ENCODE measurements at regions not wholly inside any gene's neighbourhood (a gene's known extent, or its start where the extent isn't known, plus 50 kb on each side); places are given as distances from the start of the nearest gene placed in this dataset.
"Not testable (repeated sequence)": the region's sequence is repeated elsewhere in the genome, so short reads cannot be mapped to it uniquely, and the experiment has no call there.

- no peak for DNase-seq
Observed at GRCh38 chr2:10183146-10183675, 60.7 kb downstream of the RRM2 start.

GRCh38 chr2:10184421-10184820, 61.9 kb downstream of the RRM2 start:
- no peak for DNase-seq

DNA sequence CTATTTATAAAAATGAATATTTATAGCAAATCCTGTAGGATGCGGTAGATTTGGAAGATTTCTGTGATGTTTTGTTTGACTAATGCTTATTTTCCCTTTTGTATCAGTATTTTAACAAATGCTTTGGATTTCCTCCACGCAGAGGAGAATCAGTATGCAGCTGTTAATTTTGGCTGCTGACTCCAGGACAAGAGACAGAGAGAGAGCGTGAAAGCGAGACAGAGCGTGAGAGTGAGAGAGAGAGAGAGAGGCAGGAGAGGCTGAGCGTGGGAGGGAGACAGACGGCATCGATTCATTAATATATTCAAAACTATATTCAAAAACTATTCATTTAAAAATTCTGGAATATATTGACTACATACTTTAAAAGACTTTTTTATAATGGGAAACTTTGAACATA, 62.5 kb downstream of the RRM2 start:
- no peak for DNase-seq

- no peak for DNase-seq
Observed at GRCh38 chr2:10185755-10186154, 63.2 kb downstream of the RRM2 start.

- DNase-seq, result no peak
Observed at GRCh38 chr2:10186868-10187535, 64.5 kb downstream of the RRM2 start.

GRCh38 chr2:10187661-10188060, 65.1 kb downstream of the RRM2 start:
- no peak for DNase-seq

- DNase-seq, result peak; percentile 34
Observed at GRCh38 chr2:10188211-10188610, 65.7 kb downstream of the RRM2 start.

DNA sequence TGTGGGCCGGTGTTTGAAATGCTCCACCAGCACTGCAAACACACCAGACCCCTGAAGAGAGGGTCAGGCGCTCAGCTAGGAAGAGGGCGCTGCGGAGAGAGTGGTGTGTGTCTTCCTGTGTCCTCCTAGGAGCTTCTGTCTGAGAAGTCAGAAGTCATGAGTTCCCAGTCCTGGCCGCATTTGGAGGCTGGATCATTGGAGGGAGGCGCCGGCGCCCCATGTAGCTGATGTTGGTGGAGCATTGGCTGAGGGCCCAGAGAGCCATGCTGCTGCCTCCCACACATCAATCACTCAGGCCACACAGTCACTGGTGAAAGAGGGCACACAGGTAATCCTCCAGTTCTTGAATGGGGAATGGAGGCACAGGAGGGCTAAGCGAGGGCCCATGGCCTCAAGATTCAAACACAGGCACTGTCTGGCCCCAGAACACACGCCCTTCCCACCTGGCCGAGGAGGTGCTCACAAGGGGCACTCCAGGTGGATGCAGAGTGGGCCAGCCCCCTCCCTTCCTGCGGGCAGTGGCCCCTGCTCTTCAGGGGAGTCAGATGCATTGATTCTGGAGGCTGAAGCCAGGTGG, 66.3 kb downstream of the RRM2 start:
- no peak for DNase-seq

GRCh38 chr2:10190255-10190654, 67.7 kb downstream of the RRM2 start:
- no peak for DNase-seq

DNA sequence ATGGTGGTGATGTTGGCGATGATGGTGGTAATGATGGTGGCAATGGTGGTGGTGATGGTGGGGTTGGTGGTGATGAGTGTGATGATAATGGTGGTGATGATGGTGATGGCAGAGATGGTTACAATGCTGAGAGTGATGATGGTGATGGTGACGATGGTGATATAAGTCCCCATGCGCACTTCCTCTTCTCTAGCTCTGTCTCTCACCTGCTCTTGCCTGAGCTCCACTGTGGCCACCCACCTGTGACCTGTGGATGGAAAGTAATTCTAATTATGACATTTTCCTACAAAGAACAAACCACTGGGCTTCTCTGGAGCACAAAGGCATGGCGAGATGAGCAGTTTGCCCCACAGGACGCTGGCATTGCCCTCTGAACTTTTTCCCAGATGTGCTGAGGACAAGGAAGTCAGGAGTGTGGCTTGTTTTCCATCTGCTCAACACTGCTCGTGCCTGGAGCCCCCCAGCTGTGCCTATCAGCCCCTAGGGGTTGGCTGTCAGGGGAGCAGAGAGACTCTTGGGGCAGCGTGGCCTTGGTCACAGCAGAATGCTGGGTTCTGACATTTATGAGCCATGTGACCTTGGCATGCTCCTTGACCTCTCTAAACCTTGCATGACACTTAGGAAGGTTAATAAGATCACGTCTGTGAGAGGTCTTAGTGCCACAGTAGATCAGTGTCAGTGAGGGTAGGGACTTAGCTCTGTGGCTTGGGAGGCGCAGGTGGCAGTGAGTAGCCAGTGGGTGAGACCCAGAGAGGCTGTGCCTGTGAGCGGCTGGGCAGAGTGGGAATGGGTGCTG, 68.4 kb downstream of the RRM2 start:
- DNase-seq, result no peak

DNA sequence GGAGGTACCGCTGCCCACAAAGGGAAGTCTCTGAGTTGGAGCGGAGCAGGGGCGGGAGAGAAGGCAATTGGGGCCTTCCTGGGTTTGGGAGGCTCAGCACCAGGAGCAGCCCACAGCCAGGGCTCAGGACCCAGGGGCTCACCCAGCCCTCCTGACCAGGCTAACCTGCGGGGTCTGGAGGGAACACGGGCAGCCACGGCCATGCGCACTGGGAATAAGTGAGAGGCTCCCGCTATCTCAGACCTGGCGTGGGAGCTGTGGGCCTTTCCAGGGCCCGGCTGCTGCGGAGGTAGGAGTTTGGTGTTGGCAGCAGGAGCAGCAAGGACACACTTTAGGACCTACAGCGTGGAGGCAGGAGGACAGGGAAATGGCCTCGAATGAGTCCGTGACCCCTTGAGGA, 69.0 kb downstream of the RRM2 start:
- DNase-seq, result no peak

DNA sequence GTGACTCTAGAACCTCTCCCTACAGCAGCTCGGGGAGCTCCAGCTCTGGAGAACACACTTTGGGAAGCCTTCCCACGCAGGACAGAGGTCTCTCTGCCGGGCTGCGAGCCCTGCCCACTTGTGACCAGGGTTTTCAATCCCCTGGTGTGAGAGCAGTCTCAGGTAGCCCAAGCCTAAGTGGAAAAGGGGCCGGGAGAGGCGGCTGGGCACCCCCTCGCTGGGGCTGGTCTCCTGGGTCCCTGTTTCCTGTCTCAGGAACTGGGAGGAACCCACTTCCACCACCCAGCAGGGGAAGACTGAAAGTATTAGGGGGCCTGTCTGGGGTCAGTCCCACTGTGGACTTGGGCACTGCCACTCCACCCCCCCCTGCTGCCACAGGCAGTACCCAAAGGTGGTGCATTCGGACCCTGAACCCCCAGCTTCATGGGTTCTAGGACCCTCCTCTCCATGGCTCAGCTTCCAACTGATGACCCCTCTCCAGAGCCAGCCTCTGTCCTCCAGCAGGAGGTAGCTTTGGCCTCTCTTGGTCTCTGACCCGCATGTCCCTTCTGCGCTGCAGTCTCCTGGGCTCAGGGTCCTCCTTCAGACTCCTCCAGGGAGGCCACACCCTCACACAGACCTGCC, 70.0 kb downstream of the RRM2 start:
- no peak for DNase-seq

GRCh38 chr2:10193276-10193795, 70.8 kb downstream of the RRM2 start:
- no peak for DNase-seq

- peak; percentile 24 for DNase-seq
Observed at GRCh38 chr2:10193851-10194820, 71.6 kb downstream of the RRM2 start.

DNA sequence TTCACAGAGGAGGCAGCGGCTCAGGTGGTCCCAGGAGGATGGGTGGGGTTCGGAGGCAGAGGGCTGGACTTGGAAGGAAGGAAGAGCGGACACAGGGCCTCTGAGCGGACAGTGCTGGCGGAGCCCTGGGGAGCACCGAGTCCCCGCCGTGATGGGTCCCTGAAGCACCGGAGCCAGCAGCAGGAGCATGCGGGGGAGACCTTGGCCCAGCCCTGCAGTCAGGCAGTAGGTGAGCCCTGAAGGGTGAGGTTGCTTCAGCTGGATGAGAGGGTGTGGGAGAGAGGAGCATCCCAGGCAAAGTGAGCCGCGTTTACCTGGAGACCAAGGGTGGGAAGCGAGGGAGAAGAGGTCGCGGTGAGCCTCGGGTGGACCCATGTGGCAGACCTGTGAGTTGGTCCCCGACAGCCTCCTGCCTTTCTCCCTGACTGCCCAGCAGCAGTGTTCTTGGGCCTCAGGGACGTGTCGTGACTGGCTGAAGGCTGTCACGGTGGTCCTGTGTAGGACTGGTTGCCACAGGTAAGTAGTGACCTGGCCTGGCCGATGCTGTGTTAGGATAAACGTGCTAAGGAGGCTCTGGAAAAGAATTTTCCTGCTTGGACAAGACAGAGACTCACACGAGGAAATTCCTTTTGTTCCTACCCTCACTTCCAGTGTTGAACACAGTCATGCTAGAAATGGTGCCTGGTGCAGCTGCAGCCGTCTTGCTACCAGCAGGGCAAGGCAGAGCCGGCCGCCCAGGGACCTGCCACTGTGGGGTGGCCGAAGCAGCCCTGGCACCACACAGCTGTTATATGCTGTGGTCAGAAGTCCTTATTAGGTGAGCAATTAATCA, 73.0 kb downstream of the RRM2 start:
- DNase-seq, result no peak

DNA sequence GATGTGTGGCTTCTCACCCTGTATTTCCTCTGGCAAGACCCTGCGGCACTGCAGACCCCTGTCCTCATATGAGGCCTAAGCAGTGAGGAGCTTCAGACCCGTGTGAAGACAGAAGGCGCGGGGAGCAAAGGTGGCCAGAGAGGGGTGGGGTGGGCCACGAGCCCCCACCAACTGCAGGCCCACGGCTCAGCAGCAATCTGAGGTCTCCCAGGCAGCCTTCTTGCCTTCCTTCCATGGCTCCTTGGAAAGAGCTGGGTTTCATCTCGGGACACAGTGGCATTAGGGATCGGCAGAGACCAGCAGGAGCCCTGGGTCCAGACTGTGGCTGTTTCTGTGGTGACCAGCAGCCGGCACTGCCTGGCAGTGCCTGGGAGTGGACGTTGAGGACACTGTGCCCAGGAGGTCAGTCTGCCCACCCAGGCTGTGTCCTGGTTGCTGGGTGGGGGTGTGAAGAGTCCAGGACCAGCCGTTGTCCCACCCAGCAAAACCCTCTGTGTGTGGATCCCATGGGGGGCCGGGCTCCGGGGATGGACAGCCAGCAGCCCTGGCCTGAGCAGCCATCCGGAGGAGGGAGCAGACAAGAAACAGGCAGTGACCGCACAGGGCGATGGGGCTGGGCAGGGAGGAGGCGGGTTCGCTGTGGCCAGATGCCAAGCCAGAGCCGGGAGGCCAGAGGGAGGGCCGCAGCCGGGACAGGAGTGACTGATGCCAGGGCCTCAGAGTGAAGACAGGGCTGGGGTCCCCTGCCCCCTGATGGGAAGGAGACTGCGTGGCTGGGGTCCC, 73.8 kb downstream of the RRM2 start:
- DNase-seq, result no peak

GRCh38 chr2:10196948-10197696, 74.6 kb downstream of the RRM2 start:
- no peak for DNase-seq

DNA sequence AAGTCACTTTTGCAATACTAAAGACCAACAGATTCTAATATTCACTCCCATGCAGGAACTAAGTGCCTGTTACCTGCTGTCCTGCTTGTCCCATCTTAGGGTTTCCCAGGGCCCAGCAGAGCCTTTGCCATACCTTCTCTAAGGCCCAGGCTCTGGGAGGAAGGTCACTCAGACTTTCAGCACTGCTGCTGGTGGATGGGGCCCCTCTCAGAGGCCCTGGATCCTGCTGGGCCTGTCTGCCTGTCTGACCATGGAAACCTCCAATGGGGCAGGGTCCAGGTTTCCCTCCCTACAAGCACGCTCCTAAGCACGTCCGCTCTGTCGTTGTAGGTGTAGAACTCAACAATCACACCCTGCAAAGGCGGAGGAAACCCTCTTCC, 75.1 kb downstream of the RRM2 start:
- no peak for DNase-seq

GRCh38 chr2:10198482-10198881, 75.9 kb downstream of the RRM2 start:
- not testable (repeated sequence) for DNase-seq

GRCh38 chr2:10201201-10201600, 78.7 kb downstream of the RRM2 start:
- no peak for DNase-seq

Measured in HCEC 1CT (cell line).